C4-2B (cell line): ENCODE measurements at regions not wholly inside any gene's neighbourhood (a gene's known extent, or its start where the extent isn't known, plus 50 kb on each side); places are given as distances from the start of the nearest gene placed in this dataset.

Experiments
- H3K27ac ChIP-seq: fragments of 450-650 bp; 2 replicates; pipeline ENCODE4 v1.5.1; 2017
- ZFX ChIP-seq: fragments of 450-650 bp; IDR thresholded peaks from 2 replicates; pipeline ENCODE4 v1.6.1; 2017
- TF ChIP-seq, protein P1 (sequence below): fragments of 450-650 bp; conservative IDR thresholded peaks from 2 replicates; pipeline ENCODE4 v1.5.1; 2017; ENCODE audit warnings: mild to moderate bottlenecking

DNA sequence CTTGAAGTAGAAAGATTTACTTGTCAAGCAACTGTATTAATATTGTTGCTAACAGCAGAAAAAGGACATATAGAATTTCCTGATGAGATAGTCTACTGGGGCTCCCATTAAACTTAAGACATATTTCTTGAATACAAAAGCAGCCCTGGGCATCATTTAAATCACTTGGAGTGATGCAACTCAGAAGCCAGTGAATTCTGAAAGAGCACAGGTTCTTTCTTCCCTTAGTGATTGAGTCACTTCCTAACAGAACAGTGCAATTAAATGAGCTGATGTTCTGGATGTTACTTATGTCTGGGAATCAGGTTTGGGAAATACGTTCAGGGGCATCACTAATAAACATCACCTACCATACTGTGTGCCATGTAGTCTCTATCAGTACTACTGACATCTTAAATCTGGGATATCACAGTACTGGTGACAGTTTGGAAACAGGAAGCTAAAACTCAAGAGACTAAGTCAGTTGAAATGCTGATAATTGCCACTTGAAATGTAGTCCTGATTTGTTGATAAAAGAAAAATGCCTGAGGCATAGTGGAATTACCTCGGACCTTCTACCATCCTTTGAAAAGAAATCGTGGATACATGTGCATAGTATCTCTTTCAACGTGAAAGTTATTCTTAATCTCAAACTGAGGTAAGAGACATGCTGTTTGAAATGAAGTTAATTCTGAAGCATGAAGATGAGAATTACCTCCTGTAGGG, 249.2 kb upstream of the GPRIN3 start:
- no peak overlapping the region for H3K27ac ChIP-seq
- TF ChIP-seq, protein P1, sequence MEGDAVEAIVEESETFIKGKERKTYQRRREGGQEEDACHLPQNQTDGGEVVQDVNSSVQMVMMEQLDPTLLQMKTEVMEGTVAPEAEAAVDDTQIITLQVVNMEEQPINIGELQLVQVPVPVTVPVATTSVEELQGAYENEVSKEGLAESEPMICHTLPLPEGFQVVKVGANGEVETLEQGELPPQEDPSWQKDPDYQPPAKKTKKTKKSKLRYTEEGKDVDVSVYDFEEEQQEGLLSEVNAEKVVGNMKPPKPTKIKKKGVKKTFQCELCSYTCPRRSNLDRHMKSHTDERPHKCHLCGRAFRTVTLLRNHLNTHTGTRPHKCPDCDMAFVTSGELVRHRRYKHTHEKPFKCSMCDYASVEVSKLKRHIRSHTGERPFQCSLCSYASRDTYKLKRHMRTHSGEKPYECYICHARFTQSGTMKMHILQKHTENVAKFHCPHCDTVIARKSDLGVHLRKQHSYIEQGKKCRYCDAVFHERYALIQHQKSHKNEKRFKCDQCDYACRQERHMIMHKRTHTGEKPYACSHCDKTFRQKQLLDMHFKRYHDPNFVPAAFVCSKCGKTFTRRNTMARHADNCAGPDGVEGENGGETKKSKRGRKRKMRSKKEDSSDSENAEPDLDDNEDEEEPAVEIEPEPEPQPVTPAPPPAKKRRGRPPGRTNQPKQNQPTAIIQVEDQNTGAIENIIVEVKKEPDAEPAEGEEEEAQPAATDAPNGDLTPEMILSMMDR = no peak
- no peak for TF ChIP-seq ZFX

DNA sequence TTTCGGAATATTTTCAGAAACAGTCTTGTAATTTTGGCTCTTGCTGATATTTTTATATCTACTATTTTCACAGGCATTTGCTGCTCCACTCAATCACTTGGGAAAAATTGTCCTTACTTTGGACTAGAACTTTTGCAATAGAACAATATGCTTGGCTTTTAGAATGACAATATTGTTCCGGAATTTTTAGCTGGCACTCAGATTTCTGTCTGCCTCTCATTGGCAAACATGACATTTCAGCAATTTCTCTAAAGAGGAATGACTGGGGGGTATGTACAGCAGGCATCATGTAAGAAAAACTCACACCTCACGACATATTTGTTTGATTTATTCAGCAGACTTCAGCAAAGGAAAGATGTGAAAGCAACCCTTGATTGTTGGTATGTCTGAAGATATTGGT, 243.6 kb upstream of the GPRIN3 start:
- no peak overlapping the region for H3K27ac ChIP-seq
- TF ChIP-seq ZFX = no peak
- TF ChIP-seq, protein P1 = no peak

DNA sequence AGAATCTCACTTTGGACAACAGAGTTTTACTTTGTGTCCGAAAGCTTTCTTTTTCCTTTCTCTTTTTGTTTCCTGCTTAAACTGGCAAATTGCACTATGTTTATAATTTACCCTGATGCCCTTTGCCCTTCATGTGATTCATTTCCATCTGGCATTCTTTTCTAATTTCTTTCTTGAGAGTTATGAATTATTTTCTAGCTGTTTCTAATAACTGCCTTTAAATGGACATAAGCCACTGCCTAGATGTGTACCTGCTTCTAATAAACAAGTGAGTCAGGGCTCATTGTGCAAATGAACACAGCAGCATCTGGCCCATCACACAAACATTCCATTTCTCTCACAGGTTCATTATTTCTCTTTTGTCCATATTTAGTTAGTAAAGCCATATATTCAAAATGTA, 242.3 kb upstream of the GPRIN3 start:
- no peak overlapping the region for H3K27ac ChIP-seq
- no peak for TF ChIP-seq ZFX
- TF ChIP-seq, protein P1 = no peak

DNA sequence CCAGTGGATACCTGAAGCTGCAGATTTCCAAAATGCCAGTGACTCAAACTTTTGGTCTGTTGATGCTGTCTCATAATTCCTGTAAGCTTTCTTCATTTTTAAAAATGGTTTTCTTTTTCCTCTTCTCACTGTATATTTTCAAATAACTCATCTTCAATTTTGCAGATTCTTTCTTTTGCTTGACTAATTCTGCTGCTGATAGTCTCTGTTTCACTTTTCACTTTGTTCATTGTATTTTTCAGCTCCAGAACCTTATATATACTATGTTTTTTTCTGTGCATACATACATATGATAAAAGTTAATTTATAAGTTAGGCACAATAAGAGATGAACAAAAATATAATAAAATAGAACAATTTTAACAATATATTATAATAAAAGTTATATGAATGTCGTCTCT, 237.7 kb upstream of the GPRIN3 start:
- TF ChIP-seq ZFX = no peak
- TF ChIP-seq, protein P1 = no peak
- H3K27ac ChIP-seq = no peak overlapping the region

DNA sequence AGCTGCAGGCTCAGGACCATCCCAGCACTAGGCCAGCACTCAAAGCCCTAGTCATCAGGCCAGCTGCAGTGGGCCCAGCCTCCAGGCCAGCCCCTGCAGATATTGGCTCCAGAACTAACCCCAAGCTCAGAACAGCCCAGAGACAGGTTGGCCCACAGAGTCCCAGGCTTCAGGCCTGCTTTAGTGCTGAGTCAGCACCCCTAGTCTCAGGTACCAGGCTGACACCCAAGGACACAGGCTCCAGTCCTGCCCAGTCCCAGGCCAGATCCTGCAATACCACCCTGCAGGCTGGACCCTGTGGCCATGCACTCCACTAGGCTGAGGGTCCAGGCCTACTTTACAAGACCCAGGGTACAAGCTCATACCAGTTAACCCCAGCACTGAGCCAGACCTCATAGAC, 234.4 kb upstream of the GPRIN3 start:
- H3K27ac ChIP-seq = no peak overlapping the region
- TF ChIP-seq, protein P1 = no peak
- no peak for TF ChIP-seq ZFX

DNA sequence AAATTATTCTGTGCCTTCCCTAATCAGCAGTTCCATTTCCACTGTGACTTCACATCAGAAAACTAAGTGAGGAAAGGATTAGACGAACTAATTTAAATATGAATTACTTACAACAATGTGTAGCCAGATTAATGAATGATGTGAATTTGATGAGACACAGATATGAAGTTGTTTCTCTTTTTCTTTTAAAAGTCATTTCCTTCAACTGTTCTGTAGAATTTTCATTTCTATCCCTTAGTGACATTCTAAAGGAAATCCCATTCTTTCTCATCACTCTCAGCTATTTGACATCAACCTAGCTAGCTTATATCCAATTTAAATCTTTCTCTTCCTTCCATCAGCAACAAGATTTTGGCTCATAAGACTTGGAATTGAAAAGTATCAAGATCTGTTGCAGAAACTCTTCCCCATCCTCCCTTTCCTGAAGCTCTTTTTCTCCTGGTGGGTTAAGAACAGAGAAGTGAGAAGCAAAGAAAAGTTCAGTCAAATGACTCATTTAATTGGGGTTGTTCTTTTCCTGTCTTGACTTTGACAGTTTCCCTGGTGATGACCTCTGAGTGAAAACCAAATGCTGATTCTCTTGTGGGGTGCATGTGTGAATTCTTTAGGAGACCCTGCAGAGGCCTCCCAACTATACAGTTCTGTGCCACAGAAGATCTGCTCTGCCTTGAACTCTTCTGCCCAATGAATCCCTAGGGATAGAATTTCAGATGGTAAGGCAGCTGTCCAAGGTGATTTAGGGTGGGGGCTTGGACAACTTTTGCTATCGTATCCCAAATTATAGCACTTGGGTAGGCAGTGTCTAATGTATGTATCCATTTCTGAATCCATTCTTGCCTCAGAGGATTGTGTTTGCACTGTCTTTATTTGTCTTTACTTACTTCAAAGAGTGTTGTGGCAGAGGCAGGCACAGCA, 232.5 kb upstream of the GPRIN3 start:
- no peak for TF ChIP-seq ZFX
- TF ChIP-seq, protein P1 = no peak

DNA sequence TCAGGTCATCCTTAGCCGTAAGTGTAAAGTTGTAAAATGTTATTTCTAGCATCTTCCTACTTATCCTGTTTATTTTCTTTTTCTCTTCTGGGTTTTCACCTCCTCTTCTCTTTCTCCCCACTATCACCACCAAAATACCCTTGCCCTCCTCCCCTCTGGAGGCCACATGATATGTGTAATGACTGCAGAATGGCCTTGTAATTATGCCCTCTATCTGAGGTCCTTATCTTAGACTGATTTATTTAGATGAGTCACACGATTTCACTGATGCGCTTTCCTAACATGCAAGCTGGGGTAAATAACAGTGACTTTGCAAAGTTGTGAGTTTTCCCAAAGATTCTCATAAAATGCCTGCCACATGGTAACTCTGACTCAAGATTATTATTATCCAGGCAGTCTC, 231.8 kb upstream of the GPRIN3 start:
- no peak for TF ChIP-seq ZFX
- TF ChIP-seq, protein P1 = no peak
- H3K27ac ChIP-seq = no peak overlapping the region

More for the DNA sequence above, 232.5 kb upstream of the GPRIN3 start:
- H3K27ac ChIP-seq = no peak overlapping the region
